ENCODE measurements at regions not wholly inside any gene's neighbourhood (a gene's known extent, or its start where the extent isn't known, plus 50 kb on each side); places are given as distances from the start of the nearest gene placed in this dataset.

DNA sequence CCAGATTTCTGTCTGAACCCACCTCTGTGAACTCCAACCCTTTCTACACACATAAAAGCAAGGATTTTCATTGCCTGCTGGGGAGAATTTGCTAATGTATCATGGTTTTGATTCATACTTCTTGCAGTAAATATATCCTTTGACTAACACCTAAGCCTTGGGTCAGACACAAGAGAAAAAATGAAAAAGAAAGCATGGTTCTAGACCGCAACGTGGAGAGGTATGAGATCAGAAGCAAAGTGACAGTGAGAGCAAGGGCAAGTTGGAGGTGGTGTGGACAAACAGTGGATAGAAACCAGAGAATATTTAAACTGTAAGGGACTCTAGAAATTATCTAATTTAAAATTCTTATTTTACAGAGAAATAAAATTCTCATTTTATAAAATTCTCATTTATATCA lies 212.9 kb upstream of the SEMA6A start:
- no peak overlapping the region for H3K9ac ChIP-seq (replicated peaks; ENCODE audit: extremely low read depth, insufficient read depth, low read length)
- H3K9me1 ChIP-seq (replicated peaks; ENCODE audit: control insufficient read depth, extremely low read depth, insufficient read depth, low read length) = no peaks in the 10 kb centered on the region
- ChIA-PET POLR2A (no interaction called here), CTCF (no interaction called here)
- H2AFZ ChIP-seq (ENCODE audit: low read depth, low read length) = no peak overlapping the region
- DNase-seq (ENCODE audit: low read depth, low spot score) (no peak), FAIRE-seq (no peak)
- dilution Hi-C loops (cut with MboI; ENCODE audit: extremely low pct_ligation_motif_present, low sequenced_read_pairs) = no loop called here
- no peaks in the 10 kb centered on the region for H4K20me1 ChIP-seq (replicated peaks; ENCODE audit: control insufficient read depth, extremely low read depth, insufficient read depth, low read length)
- H3K4me3 ChIP-seq (replicated peaks in 1 of 3; ENCODE audit: insufficient read depth in 1 of 3, low read depth in 1 of 3, low read length in 3 of 3) = no peak overlapping the region
- H3K79me2 ChIP-seq (ENCODE audit: control insufficient read depth, insufficient read depth, low read length) = no peaks in the 10 kb centered on the region
- no peak overlapping the region for H3K27ac ChIP-seq (ENCODE audit: insufficient read depth, low read depth, low read length)
- TF ChIP-seq JUN (IDR thresholded peaks at IDR 0.05; ENCODE audit: borderline replicate concordance, insufficient read depth, insufficient read length, low read depth) = no peak
- TF ChIP-seq MAX (IDR thresholded peaks at IDR 0.05; ENCODE audit: insufficient read depth, insufficient read length) = no peak
- TF ChIP-seq POLR2AphosphoS5 (IDR thresholded peaks at IDR 0.05; ENCODE audit: insufficient read depth, low read depth, low read length) = no peak
- TF ChIP-seq MYC (IDR thresholded peaks at IDR 0.05; ENCODE audit: low read depth, low read length) = no peak
- TF ChIP-seq, protein P1, sequence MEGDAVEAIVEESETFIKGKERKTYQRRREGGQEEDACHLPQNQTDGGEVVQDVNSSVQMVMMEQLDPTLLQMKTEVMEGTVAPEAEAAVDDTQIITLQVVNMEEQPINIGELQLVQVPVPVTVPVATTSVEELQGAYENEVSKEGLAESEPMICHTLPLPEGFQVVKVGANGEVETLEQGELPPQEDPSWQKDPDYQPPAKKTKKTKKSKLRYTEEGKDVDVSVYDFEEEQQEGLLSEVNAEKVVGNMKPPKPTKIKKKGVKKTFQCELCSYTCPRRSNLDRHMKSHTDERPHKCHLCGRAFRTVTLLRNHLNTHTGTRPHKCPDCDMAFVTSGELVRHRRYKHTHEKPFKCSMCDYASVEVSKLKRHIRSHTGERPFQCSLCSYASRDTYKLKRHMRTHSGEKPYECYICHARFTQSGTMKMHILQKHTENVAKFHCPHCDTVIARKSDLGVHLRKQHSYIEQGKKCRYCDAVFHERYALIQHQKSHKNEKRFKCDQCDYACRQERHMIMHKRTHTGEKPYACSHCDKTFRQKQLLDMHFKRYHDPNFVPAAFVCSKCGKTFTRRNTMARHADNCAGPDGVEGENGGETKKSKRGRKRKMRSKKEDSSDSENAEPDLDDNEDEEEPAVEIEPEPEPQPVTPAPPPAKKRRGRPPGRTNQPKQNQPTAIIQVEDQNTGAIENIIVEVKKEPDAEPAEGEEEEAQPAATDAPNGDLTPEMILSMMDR (IDR thresholded peaks at IDR 0.05; ENCODE audit: extremely low read depth in 1 of 2, insufficient read depth in 1 of 2, low read depth in 1 of 2, low read length in 2 of 2) = no peak
- TF ChIP-seq EZH2 (IDR thresholded peaks at IDR 0.05; ENCODE audit: borderline replicate concordance, low read depth, low read length, severe bottlenecking) = no peak
- no peak for TF ChIP-seq FOS (IDR thresholded peaks at IDR 0.05; ENCODE audit: borderline replicate concordance, insufficient read depth, low read length)
- H3K27me3 ChIP-seq (ENCODE audit: control insufficient read depth in 2 of 2, insufficient read depth in 2 of 2, low read length in 2 of 2) = no peaks in the 10 kb centered on the region
- H3K9me3 ChIP-seq (replicated peaks; ENCODE audit: control insufficient read depth, insufficient read depth, low read length) = no peaks in the 10 kb centered on the region
- H3K4me2 ChIP-seq (ENCODE audit: insufficient read depth, low read length) = no peak overlapping the region
- BruUV-seq (replicated peaks) = no TSS peak
- H3K4me1 ChIP-seq (ENCODE audit: control insufficient read depth, extremely low read depth, insufficient read depth, low read length) = no peaks in the 10 kb centered on the region
- intact Hi-C loops (cut with micrococcal nuclease) = no loop called here
- no peaks in the 10 kb centered on the region for H3K36me3 ChIP-seq (ENCODE audit: control insufficient read depth in 2 of 2, extremely low read depth in 1 of 2, insufficient read depth in 2 of 2, low read length in 2 of 2)
